Pancreas (tissue), 10 donors: ENCODE measurements at regions not wholly inside any gene's neighbourhood (a gene's known extent, or its start where the extent isn't known, plus 50 kb on each side); places are given as distances from the start of the nearest gene placed in this dataset.
A peak's percentile ranks its signal among the peaks of the same experiment; 100 is the strongest.

Source experiments
- ATAC-seq, 4 donors: fragments of 200-7000 bp; cut with Tn5 transposase; one replicate each; pipeline versions ENCODE4 v1.8.0 to v1.9.1; 2020; ENCODE audit warnings: mild to moderate bottlenecking in 4 of 4, moderate library complexity in 4 of 4
- DNase-seq, 6 donors: peaks; one replicate each; pipeline ENCODE4 v3.0.0-alpha.2; 2020
- FAIRE-seq: peaks from 2 replicates; lab custom pipeline; 2012; peaks lifted over from hg19 to GRCh38; lab: Jason Lieb, UNC
- H3K27ac ChIP-seq, 4 donors: fragments of 200-600 bp; sonication (generic); 1 replicate in 3 of 4; 2 replicates in 1 of 4; pipeline versions ENCODE4 v1.5.0 to v1.8.0; 2020
- H3K27me3 ChIP-seq, 4 donors: fragments of 200-600 bp; one replicate each; pipeline ENCODE4 v1.8.0; 2021
- H3K36me3 ChIP-seq, 3 donors: fragments of 200-600 bp; sonication (generic) in 1 of 3; one replicate each; pipeline versions ENCODE4 v1.5.0 to v1.8.0; 2020 to 2021
- H3K4me1 ChIP-seq, 3 donors: fragments of 200-600 bp; one replicate each; pipeline ENCODE4 v1.8.0; 2021
- H3K4me3 ChIP-seq, 4 donors: fragments of 200-600 bp; sonication (generic) in 2 of 4; one replicate each; pipeline versions ENCODE4 v1.5.0 to v1.8.0; 2020 to 2021
- H3K9me3 ChIP-seq, 4 donors: fragments of 200-600 bp; one replicate each; pipeline ENCODE4 v1.8.0; 2021
- CTCF ChIP-seq, 4 donors: fragments of 200-600 bp; sonication (generic) in 3 of 4; IDR thresholded peaks; one replicate each; pipeline versions ENCODE4 v1.5.0 to v1.8.0; 2021; ENCODE audit warnings: antibody characterized with exemption in 4 of 4
- WGBS, 2 donors: extraction: QIAGEN DNeasy Blood & Tissue Kit; methylation state at CpG; one replicate each; pipeline ENCODE4 v1.1.7; 2013; 5-methylcytosine and 5-hydroxymethylcytosine counted together
- intact Hi-C, 3 donors: fragments of 100-400 bp; cut with DNase I; formaldehyde crosslinking; loops; one replicate each; pipeline versions ENCODE4 v1.11.1 to v1.14.2; 2022
- donor health status: healthy with polysubstance abuse.
- donor health status: DM: no; HTN: no; CAD: no; lungs with moderate emphysema.
- donor health status: DM: no; HTN: no; CAD: no.
- donor health status: control.
- donor health status: control.
- donor health status: Bipolar disorder and iron deficiency.
- donor health status: DM: yes; HTN: yes; CAD: no.
- donor health status: DM: no; HTN: no; CAD: no.
- donor health status: DM: no; HTN: no; CAD: no.
- donor health status: DM: yes; HTN: yes; CAD: no.

GRCh38 chr5:125106881-125107280 is 360.4 kb upstream of the ZNF608 start:
- intact Hi-C loops = no loop called here
- FAIRE-seq (no peak), ATAC-seq (no peak), DNase-seq (no peak)
- H3K27me3 ChIP-seq = no peaks in the 10 kb centered on the region
- H3K4me1 ChIP-seq = no peaks in the 10 kb centered on the region
- no peaks in the 10 kb centered on the region for H3K9me3 ChIP-seq
- no peak overlapping the region for H3K4me3 ChIP-seq
- no peak for TF ChIP-seq CTCF (IDR thresholded peaks at IDR 0.05)
- no peak overlapping the region for H3K27ac ChIP-seq
- H3K36me3 ChIP-seq = no peaks in the 10 kb centered on the region

GRCh38 chr5:125109293-125109692 is 362.9 kb upstream of the ZNF608 start:
- intact Hi-C loops = no loop called here
- DNase-seq (no peak), FAIRE-seq (peak; percentile 5), ATAC-seq (no peak)
- no peaks in the 10 kb centered on the region for H3K4me1 ChIP-seq
- no peak overlapping the region for H3K4me3 ChIP-seq
- no peak for TF ChIP-seq CTCF (IDR thresholded peaks at IDR 0.05)
- H3K27ac ChIP-seq = no peak overlapping the region
- H3K9me3 ChIP-seq = no peaks in the 10 kb centered on the region
- H3K36me3 ChIP-seq = no peaks in the 10 kb centered on the region
- no peaks in the 10 kb centered on the region for H3K27me3 ChIP-seq

- Histone ChIP-seq H3K27me3 (no peaks in the 10 kb centered on the region), H3K27ac (no peak overlapping the region), H3K9me3 (no peaks in the 10 kb centered on the region), H3K4me3 (no peak overlapping the region), H3K4me1 (no peaks in the 10 kb centered on the region), H3K36me3 (no peaks in the 10 kb centered on the region)
- WGBS, 2 donors = 83 to 96% methylated on average over 1 of the region's 1 CpG
- no peak for FAIRE-seq
- no peak for DNase-seq
- intact Hi-C loops = no loop called here
- no peak for ATAC-seq
- no peak for TF ChIP-seq CTCF (IDR thresholded peaks at IDR 0.05)
Measured at GRCh38 chr5:125109816-125110215, 363.4 kb upstream of the ZNF608 start.

GRCh38 chr5:125112196-125112595 is 365.8 kb upstream of the ZNF608 start:
- intact Hi-C loops = no loop called here

GRCh38 chr5:125113328-125113727 is 366.9 kb upstream of the ZNF608 start:
- H3K4me1 ChIP-seq = no peaks in the 10 kb centered on the region
- ATAC-seq = no peak
- no peak for TF ChIP-seq CTCF (IDR thresholded peaks at IDR 0.05)
- no peak overlapping the region for H3K27ac ChIP-seq
- 41 to 46% methylated on average over 2 of the region's 2 CpGs for WGBS, 2 donors
- no peaks in the 10 kb centered on the region for H3K36me3 ChIP-seq
- DNase-seq = no peak
- intact Hi-C loops = no loop called here
- peaks cover 0 to 3% (median 0%) of the 10 kb centered on the region in 4 donors for H3K9me3 ChIP-seq
- H3K4me3 ChIP-seq = no peak overlapping the region
- no peak for FAIRE-seq
- no peaks in the 10 kb centered on the region for H3K27me3 ChIP-seq

More at GRCh38 chr5:125112196-125112595, 365.8 kb upstream of the ZNF608 start:
- DNase-seq (no peak), ATAC-seq (no peak), FAIRE-seq (no peak)
- 75 to 80% methylated on average over 2 of the region's 2 CpGs for WGBS, 2 donors
- no peaks in the 10 kb centered on the region for H3K36me3 ChIP-seq
- TF ChIP-seq CTCF (IDR thresholded peaks at IDR 0.05) = no peak
- H3K4me3 ChIP-seq = no peak overlapping the region
- peaks cover 0 to 3% (median 0%) of the 10 kb centered on the region in 4 donors for H3K9me3 ChIP-seq
- no peaks in the 10 kb centered on the region for H3K4me1 ChIP-seq
- H3K27me3 ChIP-seq = no peaks in the 10 kb centered on the region
- H3K27ac ChIP-seq = no peak overlapping the region
